GM23248 (cell line): ENCODE measurements at regions not wholly inside any gene's neighbourhood (a gene's known extent, or its start where the extent isn't known, plus 50 kb on each side); places are given as distances from the start of the nearest gene placed in this dataset.
A peak's percentile ranks its signal among the peaks of the same experiment; 100 is the strongest.

ENCODE experiments used
- DNase-seq: peaks from one replicate; pipeline ENCODE4 v3.0.0-alpha.2; 2015
- H2AFZ ChIP-seq: fragments of 200-600 bp; sonication (generic); 2 replicates; pipeline ENCODE4 v1.6.1; 2016; ENCODE audit warnings: antibody characterized with exemption
- H3F3A ChIP-seq: fragments of 200-600 bp; sonication (generic); 2 replicates; pipeline ENCODE4 v1.6.1; 2016; ENCODE audit warnings: mild to moderate bottlenecking, antibody characterized with exemption, mixed run types; ENCODE audit not compliant: insufficient read depth
- H3K27ac ChIP-seq: fragments of 200-600 bp; sonication (generic); 2 replicates; pipeline ENCODE4 v1.5.1; 2016; ENCODE audit warnings: mild to moderate bottlenecking
- H3K27me3 ChIP-seq: fragments of 200-600 bp; sonication (generic); replicated peaks from 2 replicates; pipeline ENCODE4 v1.6.1; 2016; ENCODE audit warnings: mild to moderate bottlenecking; ENCODE audit not compliant: insufficient read depth
- H3K36me3 ChIP-seq: fragments of 200-600 bp; sonication (generic); 2 replicates; pipeline ENCODE4 v1.6.1; 2016; ENCODE audit warnings: low read depth, mild to moderate bottlenecking
- H3K4me1 ChIP-seq: fragments of 200-600 bp; sonication (generic); 2 replicates; pipeline ENCODE4 v1.6.1; 2016; ENCODE audit warnings: mild to moderate bottlenecking; ENCODE audit not compliant: insufficient read depth
- H3K4me2 ChIP-seq: fragments of 200-600 bp; sonication (generic); one replicate; pipeline ENCODE4 v1.6.1; 2016; ENCODE audit warnings: mild to moderate bottlenecking; ENCODE audit not compliant: unreplicated experiment
- H3K4me3 ChIP-seq: fragments of 200-600 bp; sonication (generic); 2 replicates; pipeline ENCODE4 v1.5.1; 2016; ENCODE audit warnings: mild to moderate bottlenecking
- H3K79me2 ChIP-seq: fragments of 200-600 bp; sonication (generic); 2 replicates; pipeline ENCODE4 v1.6.1; 2016; ENCODE audit warnings: mild to moderate bottlenecking; ENCODE audit not compliant: insufficient read depth
- H3K9ac ChIP-seq: fragments of 200-600 bp; sonication (generic); 2 replicates; pipeline ENCODE4 v1.6.1; 2016; ENCODE audit warnings: mild to moderate bottlenecking
- H3K9me2 ChIP-seq: fragments of 200-600 bp; sonication (generic); 2 replicates; pipeline ENCODE4 v1.6.1; 2016; ENCODE audit warnings: mixed run types, mild to moderate bottlenecking, moderate library complexity; ENCODE audit not compliant: insufficient read depth
- H3K9me3 ChIP-seq: fragments of 200-600 bp; sonication (generic); one replicate; pipeline ENCODE4 v1.6.1; 2017; ENCODE audit warnings: low read depth
- H4K20me1 ChIP-seq: fragments of 200-600 bp; sonication (generic); 2 replicates; pipeline ENCODE4 v1.6.0; 2016; ENCODE audit not compliant: insufficient read depth
- EZH2 ChIP-seq: fragments of 200-600 bp; sonication (generic); IDR thresholded peaks from 2 replicates; pipeline ENCODE4 v1.6.1; 2018; ENCODE audit warnings: antibody characterized with exemption, mild to moderate bottlenecking; ENCODE audit not compliant: insufficient read depth, poor library complexity, severe bottlenecking
- EZH2phosphoT487 ChIP-seq: fragments of 200-600 bp; sonication (generic); IDR thresholded peaks from 2 replicates; pipeline ENCODE4 v1.6.1; 2018; ENCODE audit warnings: antibody characterized with exemption, moderate library complexity, mild to moderate bottlenecking, low read depth; ENCODE audit not compliant: insufficient read depth
- WGBS, 2 experiments: methylation state at CpG; one replicate each; pipeline ENCODE4 v1.1.6; 2015 to 2017; ENCODE audit warnings: low lambda C conversion rate in 2 of 2, low coverage in 1 of 2; ENCODE audit errors: missing lambda C conversion rate in 2 of 2; 5-methylcytosine and 5-hydroxymethylcytosine counted together
- in situ Hi-C: fragments of 300-500 bp; cut with MboI; formaldehyde crosslinking; loops from 2 replicates; pipeline ENCODE4 v1.15.0; 2020

GRCh38 chr15:66836231-66837030, 134.4 kb downstream of the SMAD6 start:
- Histone ChIP-seq H3K4me3 (no peak overlapping the region), H3K4me1 (peaks cover 42% of the 10 kb centered on the region), H3K79me2 (no peaks in the 10 kb centered on the region), H3K36me3 (no peaks in the 10 kb centered on the region), H2AFZ (no peak overlapping the region), H3F3A (peaks cover 19% of the 10 kb centered on the region), H3K27me3 (no peaks in the 10 kb centered on the region), H3K27ac (no peak overlapping the region), H4K20me1 (no peaks in the 10 kb centered on the region), H3K9me2 (no peaks in the 10 kb centered on the region), H3K9me3 (no peaks in the 10 kb centered on the region), H3K4me2 (no peak overlapping the region), H3K9ac (no peak overlapping the region)
- no peak for DNase-seq
- WGBS, 2 experiments = 82 to 91% methylated on average over 8 to 9 of the region's 9 CpGs
- TF ChIP-seq EZH2 = no peak
- no peak for TF ChIP-seq EZH2phosphoT487
- in situ Hi-C loops = no loop called here

- no peak for DNase-seq
- no peak overlapping the region for H3K27ac ChIP-seq
- peaks cover 20% of the 10 kb centered on the region for H3F3A ChIP-seq
- no peak overlapping the region for H3K4me2 ChIP-seq
- in situ Hi-C loops = no loop called here
- H3K79me2 ChIP-seq = peaks cover 3% of the 10 kb centered on the region
- H2AFZ ChIP-seq = no peak overlapping the region
- no peaks in the 10 kb centered on the region for H3K9me3 ChIP-seq
- WGBS, 2 experiments = 72 to 80% methylated on average over 7 of the region's 7 CpGs
- H3K9ac ChIP-seq = no peak overlapping the region
- H3K36me3 ChIP-seq = no peaks in the 10 kb centered on the region
- no peaks in the 10 kb centered on the region for H4K20me1 ChIP-seq
- H3K27me3 ChIP-seq = no peaks in the 10 kb centered on the region
- no peak for TF ChIP-seq EZH2
- TF ChIP-seq EZH2phosphoT487 = no peak
- no peak overlapping the region for H3K4me3 ChIP-seq
- H3K9me2 ChIP-seq = no peaks in the 10 kb centered on the region
- peaks cover 39% of the 10 kb centered on the region for H3K4me1 ChIP-seq
Observed at GRCh38 chr15:66838202-66838601, 136.2 kb downstream of the SMAD6 start.

GRCh38 chr15:66838671-66839239, 136.7 kb downstream of the SMAD6 start:
- no peaks in the 10 kb centered on the region for H3K9me2 ChIP-seq
- no peak overlapping the region for H3K4me3 ChIP-seq
- peaks cover 8% of the 10 kb centered on the region for H3K79me2 ChIP-seq
- no peaks in the 10 kb centered on the region for H4K20me1 ChIP-seq
- in situ Hi-C loops = no loop called here
- no peaks in the 10 kb centered on the region for H3K27me3 ChIP-seq
- 65 to 71% methylated on average over 5 of the region's 5 CpGs for WGBS, 2 experiments
- H3F3A ChIP-seq = peaks cover 22% of the 10 kb centered on the region
- H3K9me3 ChIP-seq = no peaks in the 10 kb centered on the region
- no peak overlapping the region for H2AFZ ChIP-seq
- peak overlapping the region; percentile 94 for H3K27ac ChIP-seq
- H3K4me2 ChIP-seq = peak overlapping the region; percentile 5
- no peaks in the 10 kb centered on the region for H3K36me3 ChIP-seq
- peak overlapping the region; percentile 39 for H3K9ac ChIP-seq
- peak; percentile 62 for DNase-seq
- TF ChIP-seq EZH2phosphoT487 = no peak
- TF ChIP-seq EZH2 = no peak
- H3K4me1 ChIP-seq = peaks cover 40% of the 10 kb centered on the region

DNA sequence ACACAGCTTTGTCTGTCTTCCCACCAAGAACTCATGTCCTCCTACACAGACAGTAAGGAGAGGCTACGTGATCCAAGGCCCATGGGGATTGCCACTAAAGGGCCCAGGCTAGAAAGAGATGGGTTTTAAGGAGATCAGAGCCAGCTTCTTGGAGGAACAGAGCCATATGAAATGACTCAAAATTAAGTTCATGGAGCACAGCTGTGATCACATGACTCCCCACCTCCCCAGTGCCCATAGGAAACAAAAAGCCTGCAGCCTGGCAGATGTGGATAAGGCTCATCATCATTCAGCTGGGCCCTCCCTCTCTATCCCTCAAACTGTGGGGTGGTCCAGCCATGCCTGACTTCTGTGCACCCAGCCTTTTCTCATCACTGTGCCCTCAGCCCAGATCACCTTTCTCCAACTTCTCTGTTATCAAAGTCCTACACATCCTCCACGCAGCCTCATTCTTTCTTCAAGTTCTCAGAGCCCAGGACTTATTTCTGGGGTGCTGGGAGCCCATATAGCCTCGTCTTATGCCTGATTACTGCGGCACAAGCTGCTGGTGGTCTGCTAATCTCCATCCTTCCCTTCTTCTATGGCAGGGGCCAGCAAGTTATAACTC, 137.6 kb downstream of the SMAD6 start:
- peak overlapping the region; percentile 5 for H3K4me2 ChIP-seq
- 51 to 58% methylated on average over 4 of the region's 4 CpGs for WGBS, 2 experiments
- in situ Hi-C loops = loop anchor here (10.0 kb wide), 1 partner anchor 125 kb away; no protein-coding TSS in a partner anchor
- H3K9me2 ChIP-seq = no peaks in the 10 kb centered on the region
- no peaks in the 10 kb centered on the region for H3K36me3 ChIP-seq
- H3K79me2 ChIP-seq = peaks cover 17% of the 10 kb centered on the region
- H3F3A ChIP-seq = peaks cover 26% of the 10 kb centered on the region
- H3K27ac ChIP-seq = peak overlapping the region; percentile 94
- H2AFZ ChIP-seq = peak overlapping the region; percentile 69
- no peaks in the 10 kb centered on the region for H4K20me1 ChIP-seq
- TF ChIP-seq EZH2phosphoT487 (no peak), EZH2 (no peak)
- no peaks in the 10 kb centered on the region for H3K27me3 ChIP-seq
- no peaks in the 10 kb centered on the region for H3K9me3 ChIP-seq
- peak; percentile 77 for DNase-seq
- peaks cover 40% of the 10 kb centered on the region for H3K4me1 ChIP-seq
- no peak overlapping the region for H3K4me3 ChIP-seq
- H3K9ac ChIP-seq = peak overlapping the region; percentile 39
